ENCODE measurements at regions not wholly inside any gene's neighbourhood (a gene's known extent, or its start where the extent isn't known, plus 50 kb on each side); places are given as distances from the start of the nearest gene placed in this dataset.

GRCh38 chr11:112841729-112842128 is 119.5 kb upstream of the NCAM1 start:
- TF ChIP-seq CTCF (IDR thresholded peaks at IDR 0.05; ENCODE audit: low read depth, low read length) = no peak
- in situ Hi-C loops (cut with HindIII; ENCODE audit: low sequenced_read_pairs) = no loop called here
- no peak for DNase-seq (ENCODE audit: low read depth, low spot score)
- H3K4me3 ChIP-seq (ENCODE audit: low read depth, low read length) = no peak overlapping the region

GRCh38 chr11:112842151-112842550 is 119.1 kb upstream of the NCAM1 start:
- DNase-seq (ENCODE audit: low read depth, low spot score) = no peak
- no peak for TF ChIP-seq CTCF (IDR thresholded peaks at IDR 0.05; ENCODE audit: low read depth, low read length)
- no peak overlapping the region for H3K4me3 ChIP-seq (ENCODE audit: low read depth, low read length)
- in situ Hi-C loops (cut with HindIII; ENCODE audit: low sequenced_read_pairs) = no loop called here

GRCh38 chr11:112844517-112844916 is 116.7 kb upstream of the NCAM1 start:
- in situ Hi-C loops (cut with HindIII; ENCODE audit: low sequenced_read_pairs) = no loop called here
- no peak for DNase-seq (ENCODE audit: low read depth, low spot score)
- no peak for TF ChIP-seq CTCF (IDR thresholded peaks at IDR 0.05; ENCODE audit: low read depth, low read length)
- no peak overlapping the region for H3K4me3 ChIP-seq (ENCODE audit: low read depth, low read length)

- no peak overlapping the region for H3K4me3 ChIP-seq (ENCODE audit: low read depth, low read length)
- no peak for DNase-seq (ENCODE audit: low read depth, low spot score)
- in situ Hi-C loops (cut with HindIII; ENCODE audit: low sequenced_read_pairs) = no loop called here
- TF ChIP-seq CTCF (IDR thresholded peaks at IDR 0.05; ENCODE audit: low read depth, low read length) = no peak
Measured at GRCh38 chr11:112847568-112847967, 113.7 kb upstream of the NCAM1 start.

- DNase-seq (ENCODE audit: low read depth, low spot score) = peak; percentile 2
- TF ChIP-seq CTCF (IDR thresholded peaks at IDR 0.05; ENCODE audit: low read depth, low read length) = no peak
- H3K4me3 ChIP-seq (ENCODE audit: low read depth, low read length) = no peak overlapping the region
- in situ Hi-C loops (cut with HindIII; ENCODE audit: low sequenced_read_pairs) = no loop called here
Measured at GRCh38 chr11:112852143-112852866, 108.9 kb upstream of the NCAM1 start.

GRCh38 chr11:112856133-112856532 is 105.1 kb upstream of the NCAM1 start:
- no peak for TF ChIP-seq CTCF (IDR thresholded peaks at IDR 0.05; ENCODE audit: low read depth, low read length)
- no peak for DNase-seq (ENCODE audit: low read depth, low spot score)
- in situ Hi-C loops (cut with HindIII; ENCODE audit: low sequenced_read_pairs) = no loop called here
- H3K4me3 ChIP-seq (ENCODE audit: low read depth, low read length) = no peak overlapping the region
